ENCODE measurements at regions not wholly inside any gene's neighbourhood (a gene's known extent, or its start where the extent isn't known, plus 50 kb on each side); places are given as distances from the start of the nearest gene placed in this dataset.
A peak's percentile ranks its signal among the peaks of the same experiment; 100 is the strongest.
"Not testable (repeated sequence)": the region's sequence is repeated elsewhere in the genome, so short reads cannot be mapped to it uniquely, and the experiment has no call there.

- Mint-ChIP-seq H3K4me1 (peaks cover 3 to 30% (median 28%) of the 10 kb centered on the region in 3 donors), H3K9me3 (no peaks in the 10 kb centered on the region), H3K36me3 (peaks cover 0 to 3% of the 10 kb centered on the region in 2 donors), H3K27ac (peak overlapping the region; percentile 89 to 97 (median 95)), H3K27me3 (no peaks in the 10 kb centered on the region), H3K4me3 (peak overlapping the region; percentile 96 to 100 (median 99))
- DNase-seq (peak; percentile 37), ATAC-seq (ENCODE audit: low read depth in 2 of 2) (no peak)
These were observed 142.0 kb downstream of the ZNF737 start for GRCh38 chr19:20423381-20424197.

DNA sequence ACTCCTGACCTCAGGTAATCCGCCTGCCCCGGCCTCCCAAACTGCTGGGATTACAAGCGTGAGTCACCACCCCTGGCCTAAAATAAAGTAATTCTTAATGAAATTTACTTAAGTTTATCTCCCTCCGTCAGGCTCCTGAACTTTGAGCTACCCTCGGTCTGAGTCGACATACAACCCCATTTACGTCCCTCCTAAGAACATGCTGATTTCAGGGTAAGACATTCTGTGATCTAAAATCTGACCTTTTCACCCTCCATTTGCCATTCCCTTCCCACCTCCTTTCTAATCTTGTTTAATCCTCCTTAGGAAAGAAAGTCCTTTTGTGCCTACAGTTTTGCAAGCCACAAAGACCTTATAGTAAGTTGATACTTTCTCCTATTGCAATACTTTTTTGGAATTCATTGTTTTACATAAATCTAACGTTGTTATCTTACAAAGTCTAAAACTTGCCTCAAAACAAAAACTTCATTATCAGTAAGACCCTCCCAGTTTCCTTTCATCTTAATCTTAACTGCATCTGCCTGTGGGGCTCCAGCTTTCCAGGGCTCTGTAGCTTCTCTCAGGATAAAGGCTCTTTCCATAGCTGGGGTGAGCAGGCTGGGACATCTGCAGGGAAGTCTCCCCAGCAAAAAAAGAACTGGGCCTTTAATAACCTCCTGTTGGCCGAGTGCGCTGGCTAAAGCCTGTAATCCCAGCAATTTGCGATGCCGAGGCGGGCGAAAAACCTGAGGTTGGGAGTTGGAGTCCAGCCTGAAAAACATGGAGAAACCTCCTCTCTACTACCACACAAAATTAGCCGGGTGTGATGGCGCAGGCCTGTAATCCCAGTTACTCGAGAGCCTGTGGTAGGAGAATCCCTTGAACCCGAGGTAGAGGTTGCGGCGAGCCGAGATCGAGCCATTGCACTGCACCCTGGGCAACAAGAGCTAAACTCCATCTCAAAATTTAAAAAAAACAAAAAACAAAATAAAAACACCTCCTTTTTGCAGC lies 143.1 kb downstream of the ZNF737 start:
- Mint-ChIP-seq H3K4me3 (peak overlapping the region; percentile 24 to 100 (median 98)), H3K27me3 (no peaks in the 10 kb centered on the region), H3K27ac (peak overlapping the region in 3 of 6 donors; percentile 31 to 91 (median 49)), H3K36me3 (peaks cover 0 to 3% of the 10 kb centered on the region in 2 donors), H3K4me1 (peaks cover 3 to 30% (median 28%) of the 10 kb centered on the region in 3 donors), H3K9me3 (no peaks in the 10 kb centered on the region)
- ATAC-seq (ENCODE audit: low read depth in 2 of 2), result no peak
- DNase-seq, result no peak

- no peaks in the 10 kb centered on the region for H3K27me3 Mint-ChIP-seq
- no peak for DNase-seq
- no peak overlapping the region for H3K4me3 Mint-ChIP-seq
- no peak overlapping the region for H3K27ac Mint-ChIP-seq
- H3K9me3 Mint-ChIP-seq, result peaks cover 0 to 3% (median 0%) of the 10 kb centered on the region in 7 donors
- H3K36me3 Mint-ChIP-seq, result peaks cover 7 to 9% of the 10 kb centered on the region in 2 donors
- peaks cover 0 to 8% (median 7%) of the 10 kb centered on the region in 3 donors for H3K4me1 Mint-ChIP-seq
- no peak for ATAC-seq (ENCODE audit: low read depth in 2 of 2)
These were observed 148.9 kb downstream of the ZNF737 start for GRCh38 chr19:20416661-20417060.

DNA sequence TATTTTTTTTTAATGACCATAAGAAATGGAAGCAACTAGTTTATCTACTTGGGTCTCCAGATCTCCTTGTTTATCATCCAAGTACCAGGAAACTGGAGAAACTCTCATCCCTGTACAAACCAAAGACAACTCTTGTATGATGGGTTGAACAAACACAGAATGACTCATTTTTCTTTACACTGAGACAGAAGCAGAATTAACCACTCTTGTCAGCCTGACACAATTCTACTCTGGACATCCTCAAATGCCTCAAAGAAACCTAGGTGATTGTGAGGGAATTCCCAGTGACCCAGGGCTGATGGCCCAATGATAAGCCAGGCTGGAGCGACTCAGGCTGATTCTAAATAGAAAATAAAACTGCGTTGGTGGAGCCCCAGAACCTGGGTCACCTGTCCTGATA lies 151.5 kb downstream of the ZNF737 start:
- Mint-ChIP-seq H3K36me3 (peaks cover 7 to 17% of the 10 kb centered on the region in 2 donors), H3K9me3 (peaks cover 0 to 8% (median 3%) of the 10 kb centered on the region in 7 donors), H3K4me3 (no peak overlapping the region), H3K27ac (no peak overlapping the region), H3K27me3 (no peaks in the 10 kb centered on the region), H3K4me1 (no peaks in the 10 kb centered on the region)
- no peak for ATAC-seq (ENCODE audit: low read depth in 2 of 2)
- no peak for DNase-seq

GRCh38 chr19:20413705-20414104 lies 151.9 kb downstream of the ZNF737 start:
- Mint-ChIP-seq H3K4me1 (no peaks in the 10 kb centered on the region), H3K36me3 (peaks cover 8 to 20% of the 10 kb centered on the region in 2 donors), H3K27me3 (no peaks in the 10 kb centered on the region), H3K4me3 (no peak overlapping the region), H3K27ac (no peak overlapping the region), H3K9me3 (peaks cover 0 to 8% (median 3%) of the 10 kb centered on the region in 7 donors)
- no peak for DNase-seq
- ATAC-seq (ENCODE audit: low read depth in 2 of 2), result no peak

DNA sequence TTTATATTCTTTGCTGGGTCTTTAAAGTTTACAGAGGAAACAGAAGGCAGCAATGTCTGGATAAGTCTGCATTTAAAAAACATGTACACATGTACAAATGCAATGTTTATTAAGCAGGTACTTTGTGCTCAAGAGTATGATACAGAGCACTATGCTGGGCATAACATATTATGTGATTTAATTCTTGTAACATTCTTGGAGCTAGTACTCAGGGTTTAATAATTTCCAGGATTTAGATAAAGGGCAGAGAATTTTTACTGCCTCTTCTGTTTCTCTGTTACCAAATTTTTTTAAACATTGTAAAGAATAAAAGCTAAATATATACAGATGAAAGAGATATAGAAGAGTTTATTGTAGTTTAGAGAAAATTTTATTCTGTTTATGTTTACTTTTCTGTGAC lies 152.7 kb downstream of the ZNF737 start:
- Mint-ChIP-seq H3K4me3 (no peak overlapping the region), H3K27me3 (no peaks in the 10 kb centered on the region), H3K36me3 (peaks cover 14 to 25% of the 10 kb centered on the region in 2 donors), H3K4me1 (no peaks in the 10 kb centered on the region), H3K9me3 (peaks cover 0 to 11% (median 3%) of the 10 kb centered on the region in 7 donors), H3K27ac (no peak overlapping the region)
- DNase-seq, result no peak
- no peak for ATAC-seq (ENCODE audit: low read depth in 2 of 2)

DNA sequence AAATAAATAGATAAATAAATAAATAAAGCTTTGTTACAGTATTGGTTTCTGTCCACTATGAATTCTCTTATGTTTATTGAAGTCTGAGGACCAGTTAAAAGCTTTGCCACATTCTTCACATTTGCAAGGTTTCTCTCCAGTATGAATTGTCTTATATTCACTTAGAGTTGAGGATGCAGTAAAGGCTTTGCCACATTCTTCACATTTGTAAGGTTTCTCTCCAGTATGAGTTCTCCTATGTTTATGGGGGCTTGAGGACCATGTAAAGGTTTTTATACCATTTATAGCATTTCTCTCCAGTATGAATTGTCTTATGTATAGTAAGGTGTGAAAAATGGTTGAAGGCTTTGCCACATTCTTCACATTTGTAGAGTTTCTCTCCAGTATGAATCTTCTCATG lies 168.3 kb downstream of the ZNF737 start:
- no peak for DNase-seq
- Mint-ChIP-seq H3K36me3 (peaks cover 29 to 42% of the 10 kb centered on the region in 2 donors), H3K27ac (no peak overlapping the region), H3K9me3 (peaks cover 16 to 72% (median 53%) of the 10 kb centered on the region in 7 donors), H3K4me1 (no peaks in the 10 kb centered on the region), H3K27me3 (no peaks in the 10 kb centered on the region), H3K4me3 (no peak overlapping the region)
- ATAC-seq (ENCODE audit: low read depth in 2 of 2), result no peak

- no peak for DNase-seq
- Mint-ChIP-seq H3K27ac (no peak overlapping the region), H3K27me3 (no peaks in the 10 kb centered on the region), H3K9me3 (peaks cover 0 to 70% (median 52%) of the 10 kb centered on the region in 7 donors), H3K36me3 (peaks cover 4 to 18% of the 10 kb centered on the region in 2 donors), H3K4me1 (no peaks in the 10 kb centered on the region), H3K4me3 (no peak overlapping the region)
- no peak for ATAC-seq (ENCODE audit: low read depth in 2 of 2)
These were observed 176.8 kb downstream of the ZNF737 start for GRCh38 chr19:20388706-20389225.

GRCh38 chr19:20385061-20385460 lies 180.5 kb downstream of the ZNF737 start:
- H3K27ac Mint-ChIP-seq, result no peak overlapping the region
- DNase-seq (no peak), ATAC-seq (ENCODE audit: low read depth in 2 of 2) (no peak)
- peaks cover 3 to 18% of the 10 kb centered on the region in 2 donors for H3K36me3 Mint-ChIP-seq
- H3K9me3 Mint-ChIP-seq, result peaks cover 4 to 58% (median 34%) of the 10 kb centered on the region in 7 donors
- no peak overlapping the region for H3K4me3 Mint-ChIP-seq
- H3K4me1 Mint-ChIP-seq, result no peaks in the 10 kb centered on the region
- H3K27me3 Mint-ChIP-seq, result no peaks in the 10 kb centered on the region

DNA sequence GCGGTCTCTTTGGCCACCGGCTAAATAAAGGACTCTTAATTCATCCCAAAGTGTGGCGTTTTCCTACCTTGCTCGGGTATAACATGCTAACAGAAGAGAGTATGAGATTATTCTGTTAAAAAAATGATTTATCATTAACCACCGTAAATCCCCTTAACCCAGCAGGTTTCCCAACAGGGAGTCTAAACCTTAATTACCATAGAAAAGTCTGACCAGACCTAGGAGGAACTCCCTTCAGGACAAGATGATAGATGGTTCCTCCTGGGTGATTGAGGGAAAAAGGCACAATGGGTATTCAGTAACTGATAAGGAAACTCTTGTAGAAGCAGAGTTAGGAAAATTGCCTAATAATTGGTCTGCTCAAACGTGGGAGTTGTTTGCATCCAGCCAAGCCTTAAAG lies 193.7 kb downstream of the ZNF737 start:
- no peak for DNase-seq
- Mint-ChIP-seq H3K27ac (peak overlapping the region in 1 of 6 donors; percentile 38), H3K4me3 (no peak overlapping the region), H3K27me3 (peaks cover 0 to 6% (median 0%) of the 10 kb centered on the region in 3 donors), H3K9me3 (peaks cover 7 to 17% (median 10%) of the 10 kb centered on the region in 7 donors), H3K4me1 (peaks cover 0 to 3% (median 0%) of the 10 kb centered on the region in 3 donors), H3K36me3 (peaks cover 0 to 8% of the 10 kb centered on the region in 2 donors)
- no peak for ATAC-seq (ENCODE audit: low read depth in 2 of 2)

DNA sequence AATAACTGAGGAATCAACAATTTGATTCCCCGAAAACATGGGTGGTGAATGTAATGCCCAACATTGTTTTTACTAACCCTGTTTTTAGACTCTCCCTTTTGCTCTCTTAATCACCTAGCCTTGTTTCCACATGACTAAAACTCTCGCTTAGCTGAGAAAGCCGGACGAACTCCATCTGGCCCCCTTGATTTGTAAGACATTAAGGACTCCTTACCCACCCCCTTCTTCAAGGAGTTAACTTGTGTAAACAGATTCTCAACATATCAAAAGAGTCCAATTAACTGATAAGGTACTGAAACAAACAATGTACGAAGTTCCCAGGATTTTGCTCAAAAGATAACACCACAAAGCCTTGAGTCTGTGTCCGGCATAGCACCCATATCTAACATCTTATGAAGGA lies 194.3 kb downstream of the ZNF737 start:
- peaks cover 7 to 15% (median 10%) of the 10 kb centered on the region in 7 donors for H3K9me3 Mint-ChIP-seq

DNA sequence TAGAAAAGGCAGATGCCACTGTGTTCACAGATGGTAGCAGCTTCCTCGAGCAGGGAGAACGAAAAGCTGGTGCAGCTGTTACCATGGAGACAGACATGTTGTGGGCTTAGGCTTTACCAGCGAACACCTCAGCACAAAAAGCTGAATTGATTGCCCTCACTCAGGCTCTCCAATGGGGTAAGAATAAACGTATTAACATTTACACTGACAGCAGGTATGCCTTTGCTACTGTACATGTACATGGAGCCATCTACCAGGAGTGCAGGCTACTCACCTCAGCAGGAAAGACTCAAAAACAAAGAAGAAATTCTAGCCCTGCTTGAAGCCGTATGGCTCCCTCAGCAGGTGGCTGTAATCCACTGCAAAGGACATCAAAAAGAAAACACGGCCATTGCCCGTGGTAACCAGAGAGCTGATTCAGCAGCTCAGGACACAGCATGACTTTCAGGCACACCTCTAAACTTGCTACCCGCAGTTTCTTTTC lies 197.7 kb downstream of the ZNF737 start:
- ATAC-seq (ENCODE audit: low read depth in 2 of 2) (no peak), DNase-seq (no peak)
- no peak overlapping the region for H3K4me3 Mint-ChIP-seq
- peaks cover 0 to 6% (median 0%) of the 10 kb centered on the region in 3 donors for H3K27me3 Mint-ChIP-seq
- peaks cover 0 to 3% (median 0%) of the 10 kb centered on the region in 3 donors for H3K4me1 Mint-ChIP-seq
- H3K36me3 Mint-ChIP-seq, result peaks cover 0 to 8% of the 10 kb centered on the region in 2 donors
- no peak overlapping the region for H3K27ac Mint-ChIP-seq
- H3K9me3 Mint-ChIP-seq, result peaks cover 0 to 21% (median 10%) of the 10 kb centered on the region in 7 donors

More for the DNA sequence above, 194.3 kb downstream of the ZNF737 start:
- H3K27me3 Mint-ChIP-seq; H3K4me1 Mint-ChIP-seq; H3K27ac Mint-ChIP-seq; DNase-seq; ATAC-seq (ENCODE audit: low read depth in 2 of 2); H3K4me3 Mint-ChIP-seq; H3K36me3 Mint-ChIP-seq: not testable (repeated sequence)

GRCh38 chr19:20365146-20365545 lies 198.1 kb downstream of the ZNF486 start:
- no peak for DNase-seq
- peaks cover 0 to 6% (median 0%) of the 10 kb centered on the region in 3 donors for H3K4me1 Mint-ChIP-seq
- H3K4me3 Mint-ChIP-seq, result no peak overlapping the region
- peaks cover 0 to 19% (median 7%) of the 10 kb centered on the region in 7 donors for H3K9me3 Mint-ChIP-seq
- no peak for ATAC-seq (ENCODE audit: low read depth in 2 of 2)
- H3K27me3 Mint-ChIP-seq, result no peaks in the 10 kb centered on the region
- H3K36me3 Mint-ChIP-seq, result peaks cover 0 to 8% of the 10 kb centered on the region in 2 donors
- peak overlapping the region in 1 of 6 donors; percentile 62 for H3K27ac Mint-ChIP-seq
